ENCODE measurements at regions not wholly inside any gene's neighbourhood (a gene's known extent, or its start where the extent isn't known, plus 50 kb on each side); places are given as distances from the start of the nearest gene placed in this dataset.

DNA sequence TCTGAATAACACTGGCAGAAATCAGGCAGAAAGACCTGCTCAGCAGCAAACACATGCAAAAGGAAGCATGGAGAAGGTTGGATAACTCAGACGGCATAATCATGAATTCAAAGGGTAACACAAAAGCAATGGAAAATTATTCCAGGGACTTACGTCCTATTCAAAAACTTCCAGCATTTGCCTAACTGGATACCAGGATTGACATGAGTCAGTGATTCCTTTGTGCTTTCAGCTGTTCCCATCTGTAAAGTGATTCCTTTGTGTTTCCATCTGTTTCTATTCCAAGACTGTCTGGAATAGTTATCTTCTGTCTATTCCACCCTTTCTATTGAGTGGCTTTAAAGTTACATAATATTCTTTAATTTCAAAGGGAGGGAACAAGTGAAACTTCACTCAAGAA is 1361.7 kb upstream of the CDH9 start:
- Histone ChIP-seq H3K27me3 (ENCODE audit: control insufficient read depth, low read length) (no peaks in the 10 kb centered on the region), H3K4me1 (ENCODE audit: control insufficient read depth, low read length) (no peaks in the 10 kb centered on the region), H3K79me2 (ENCODE audit: control insufficient read depth, low read length) (no peaks in the 10 kb centered on the region), H3K9me2 (replicated peaks; ENCODE audit: control insufficient read depth, low read length) (no peaks in the 10 kb centered on the region), H3F3A (ENCODE audit: control insufficient read depth, insufficient read depth) (no peaks in the 10 kb centered on the region), H3K4me3 (ENCODE audit: low read length) (no peak overlapping the region), H4K20me1 (ENCODE audit: control insufficient read depth, insufficient read depth, low read depth, low read length) (no peaks in the 10 kb centered on the region), H3K9me3 (ENCODE audit: control insufficient read depth, insufficient read depth, low read length) (no peaks in the 10 kb centered on the region; the same call in 1 of the 2 replicates), H3K4me2 (ENCODE audit: low read length) (no peak overlapping the region), H3K27ac (ENCODE audit: low read depth, low read length) (no peak overlapping the region), H3K36me3 (ENCODE audit: control insufficient read depth, low read length) (no peaks in the 10 kb centered on the region)
- TF ChIP-seq EZH2phosphoT487 (IDR thresholded peaks at IDR 0.05; ENCODE audit: borderline replicate concordance, low read length): no peak
- TF ChIP-seq, protein P1, sequence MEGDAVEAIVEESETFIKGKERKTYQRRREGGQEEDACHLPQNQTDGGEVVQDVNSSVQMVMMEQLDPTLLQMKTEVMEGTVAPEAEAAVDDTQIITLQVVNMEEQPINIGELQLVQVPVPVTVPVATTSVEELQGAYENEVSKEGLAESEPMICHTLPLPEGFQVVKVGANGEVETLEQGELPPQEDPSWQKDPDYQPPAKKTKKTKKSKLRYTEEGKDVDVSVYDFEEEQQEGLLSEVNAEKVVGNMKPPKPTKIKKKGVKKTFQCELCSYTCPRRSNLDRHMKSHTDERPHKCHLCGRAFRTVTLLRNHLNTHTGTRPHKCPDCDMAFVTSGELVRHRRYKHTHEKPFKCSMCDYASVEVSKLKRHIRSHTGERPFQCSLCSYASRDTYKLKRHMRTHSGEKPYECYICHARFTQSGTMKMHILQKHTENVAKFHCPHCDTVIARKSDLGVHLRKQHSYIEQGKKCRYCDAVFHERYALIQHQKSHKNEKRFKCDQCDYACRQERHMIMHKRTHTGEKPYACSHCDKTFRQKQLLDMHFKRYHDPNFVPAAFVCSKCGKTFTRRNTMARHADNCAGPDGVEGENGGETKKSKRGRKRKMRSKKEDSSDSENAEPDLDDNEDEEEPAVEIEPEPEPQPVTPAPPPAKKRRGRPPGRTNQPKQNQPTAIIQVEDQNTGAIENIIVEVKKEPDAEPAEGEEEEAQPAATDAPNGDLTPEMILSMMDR (IDR thresholded peaks at IDR 0.05; ENCODE audit: low read depth, low read length, poor library complexity, severe bottlenecking): no peak

DNA sequence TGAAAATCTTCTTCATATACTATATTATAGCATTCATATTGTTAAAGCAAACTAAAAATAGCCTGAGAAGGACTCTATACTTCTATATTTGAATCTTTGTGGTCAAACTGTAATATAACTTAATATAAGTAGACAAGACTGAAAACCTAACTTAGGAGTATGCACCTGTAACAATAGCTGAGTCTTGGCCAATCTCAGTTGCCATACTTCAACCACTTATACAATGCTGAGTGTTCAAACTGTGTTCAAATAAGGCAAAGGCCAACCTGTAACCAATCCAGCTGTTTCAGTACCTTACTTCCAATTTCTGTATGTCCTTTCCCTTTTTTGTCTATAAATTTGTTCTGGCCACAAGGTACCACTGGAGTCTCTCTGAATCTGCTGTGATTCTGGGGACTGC is 1360.8 kb upstream of the CDH9 start:
- no peak overlapping the region for H3K27ac ChIP-seq (ENCODE audit: low read depth, low read length)
- no peak for TF ChIP-seq EZH2phosphoT487 (IDR thresholded peaks at IDR 0.05; ENCODE audit: borderline replicate concordance, low read length)
- TF ChIP-seq, protein P1 (IDR thresholded peaks at IDR 0.05; ENCODE audit: low read depth, low read length, poor library complexity, severe bottlenecking): no peak
- no peak overlapping the region for H3K4me2 ChIP-seq (ENCODE audit: low read length)
- no peaks in the 10 kb centered on the region for H3K79me2 ChIP-seq (ENCODE audit: control insufficient read depth, low read length)
- no peaks in the 10 kb centered on the region for H3K36me3 ChIP-seq (ENCODE audit: control insufficient read depth, low read length)
- no peak overlapping the region for H3K4me3 ChIP-seq (ENCODE audit: low read length)
- H3K9me2 ChIP-seq (replicated peaks; ENCODE audit: control insufficient read depth, low read length): no peaks in the 10 kb centered on the region
- no peaks in the 10 kb centered on the region for H4K20me1 ChIP-seq (ENCODE audit: control insufficient read depth, insufficient read depth, low read depth, low read length)
- no peaks in the 10 kb centered on the region for H3K4me1 ChIP-seq (ENCODE audit: control insufficient read depth, low read length)
- no peaks in the 10 kb centered on the region for H3K27me3 ChIP-seq (ENCODE audit: control insufficient read depth, low read length)
- H3K9me3 ChIP-seq (ENCODE audit: control insufficient read depth, insufficient read depth, low read length): no peaks in the 10 kb centered on the region; the same call in 1 of the 2 replicates
- H3F3A ChIP-seq (ENCODE audit: control insufficient read depth, insufficient read depth): no peaks in the 10 kb centered on the region

DNA sequence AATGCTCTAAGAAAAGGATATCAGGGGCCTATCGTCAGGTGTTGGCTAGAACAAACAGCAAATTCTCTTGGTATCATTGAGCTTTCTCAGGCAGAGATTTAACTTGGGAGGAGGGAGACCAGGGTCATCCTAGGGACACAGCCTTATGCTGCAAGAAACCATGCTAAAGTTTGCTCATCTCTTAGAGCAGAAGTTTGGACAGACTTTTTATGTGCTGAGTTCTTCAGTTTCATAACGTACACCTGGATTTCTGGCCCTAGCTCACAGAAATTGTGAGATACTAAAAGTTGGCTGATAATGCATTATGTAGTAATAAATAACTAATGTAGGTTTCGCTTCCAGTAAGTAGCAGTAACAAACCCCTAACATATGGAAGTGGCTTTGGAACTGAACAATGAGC is 1359.8 kb upstream of the CDH9 start:
- Histone ChIP-seq H3F3A (ENCODE audit: control insufficient read depth, insufficient read depth) (no peaks in the 10 kb centered on the region), H3K4me3 (ENCODE audit: low read length) (no peak overlapping the region), H3K4me2 (ENCODE audit: low read length) (no peak overlapping the region), H3K9me2 (replicated peaks; ENCODE audit: control insufficient read depth, low read length) (no peaks in the 10 kb centered on the region), H3K36me3 (ENCODE audit: control insufficient read depth, low read length) (no peaks in the 10 kb centered on the region), H3K9me3 (ENCODE audit: control insufficient read depth, insufficient read depth, low read length) (no peaks in the 10 kb centered on the region), H3K4me1 (ENCODE audit: control insufficient read depth, low read length) (no peaks in the 10 kb centered on the region), H3K27ac (ENCODE audit: low read depth, low read length) (no peak overlapping the region), H4K20me1 (ENCODE audit: control insufficient read depth, insufficient read depth, low read depth, low read length) (no peaks in the 10 kb centered on the region), H3K79me2 (ENCODE audit: control insufficient read depth, low read length) (no peaks in the 10 kb centered on the region), H3K27me3 (ENCODE audit: control insufficient read depth, low read length) (no peaks in the 10 kb centered on the region)
- TF ChIP-seq EZH2phosphoT487 (IDR thresholded peaks at IDR 0.05; ENCODE audit: borderline replicate concordance, low read length): no peak
- TF ChIP-seq, protein P1 (IDR thresholded peaks at IDR 0.05; ENCODE audit: low read depth, low read length, poor library complexity, severe bottlenecking): no peak
